ENCODE measurements at regions not wholly inside any gene's neighbourhood (a gene's known extent, or its start where the extent isn't known, plus 50 kb on each side); places are given as distances from the start of the nearest gene placed in this dataset.

DNA sequence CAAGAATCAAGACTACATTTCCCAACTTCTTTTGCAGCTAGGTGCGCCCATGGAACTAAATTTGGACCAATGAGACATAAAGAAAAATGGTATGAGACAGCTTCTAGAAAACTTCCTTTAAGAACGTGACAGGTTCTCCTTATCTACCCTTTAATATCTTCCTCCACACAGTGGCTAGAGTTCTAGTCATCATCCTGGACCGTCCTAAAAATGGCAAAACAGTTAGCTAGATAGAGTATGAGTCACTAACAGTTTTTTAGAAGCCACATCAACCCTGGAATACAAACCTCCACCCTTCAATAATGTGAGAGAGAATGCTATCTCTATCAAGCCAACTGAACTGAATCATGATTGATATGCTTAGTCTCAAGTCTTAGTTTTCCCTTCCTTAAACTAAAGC is 267.9 kb upstream of the SLC7A11 start:
- TF ChIP-seq, protein P1, sequence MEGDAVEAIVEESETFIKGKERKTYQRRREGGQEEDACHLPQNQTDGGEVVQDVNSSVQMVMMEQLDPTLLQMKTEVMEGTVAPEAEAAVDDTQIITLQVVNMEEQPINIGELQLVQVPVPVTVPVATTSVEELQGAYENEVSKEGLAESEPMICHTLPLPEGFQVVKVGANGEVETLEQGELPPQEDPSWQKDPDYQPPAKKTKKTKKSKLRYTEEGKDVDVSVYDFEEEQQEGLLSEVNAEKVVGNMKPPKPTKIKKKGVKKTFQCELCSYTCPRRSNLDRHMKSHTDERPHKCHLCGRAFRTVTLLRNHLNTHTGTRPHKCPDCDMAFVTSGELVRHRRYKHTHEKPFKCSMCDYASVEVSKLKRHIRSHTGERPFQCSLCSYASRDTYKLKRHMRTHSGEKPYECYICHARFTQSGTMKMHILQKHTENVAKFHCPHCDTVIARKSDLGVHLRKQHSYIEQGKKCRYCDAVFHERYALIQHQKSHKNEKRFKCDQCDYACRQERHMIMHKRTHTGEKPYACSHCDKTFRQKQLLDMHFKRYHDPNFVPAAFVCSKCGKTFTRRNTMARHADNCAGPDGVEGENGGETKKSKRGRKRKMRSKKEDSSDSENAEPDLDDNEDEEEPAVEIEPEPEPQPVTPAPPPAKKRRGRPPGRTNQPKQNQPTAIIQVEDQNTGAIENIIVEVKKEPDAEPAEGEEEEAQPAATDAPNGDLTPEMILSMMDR (IDR thresholded peaks at IDR 0.05; ENCODE audit: low read depth, low read length), result no peak
- H3K4me3 ChIP-seq (ENCODE audit: low read depth, low read length), result no peak overlapping the region
- H3K9me3 ChIP-seq, result no peaks in the 10 kb centered on the region
- no peak for DNase-seq
- no peaks in the 10 kb centered on the region for H3K36me3 ChIP-seq
- no peaks in the 10 kb centered on the region for H3K27me3 ChIP-seq
- peaks cover 7% of the 10 kb centered on the region; the same call in 1 of the 2 replicates for H3K4me1 ChIP-seq

DNA sequence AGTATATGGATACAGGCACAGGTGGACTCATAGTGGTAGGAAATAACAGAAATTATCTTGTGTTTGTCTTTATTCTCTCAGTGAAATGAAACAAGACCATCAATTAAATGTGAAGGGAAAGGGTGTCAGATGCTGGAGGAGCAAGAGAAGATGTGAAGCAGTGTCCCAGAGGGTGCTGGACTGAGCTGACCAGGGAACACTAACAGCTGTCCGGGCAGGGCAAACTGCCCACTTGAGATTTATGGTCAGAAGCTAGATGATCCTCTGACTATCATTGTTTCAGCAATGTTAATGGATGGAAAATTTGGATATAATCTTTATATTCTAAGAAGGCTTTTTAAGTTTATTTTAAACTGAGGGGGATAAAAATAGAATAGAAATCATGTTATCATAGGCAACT is 267.2 kb upstream of the SLC7A11 start:
- peaks cover 7% of the 10 kb centered on the region; the same call in 1 of the 2 replicates for H3K4me1 ChIP-seq
- TF ChIP-seq, protein P1 (IDR thresholded peaks at IDR 0.05; ENCODE audit: low read depth, low read length), result no peak
- no peaks in the 10 kb centered on the region for H3K27me3 ChIP-seq
- no peak overlapping the region for H3K4me3 ChIP-seq (ENCODE audit: low read depth, low read length)
- no peak for DNase-seq
- no peaks in the 10 kb centered on the region for H3K9me3 ChIP-seq
- no peaks in the 10 kb centered on the region for H3K36me3 ChIP-seq

DNA sequence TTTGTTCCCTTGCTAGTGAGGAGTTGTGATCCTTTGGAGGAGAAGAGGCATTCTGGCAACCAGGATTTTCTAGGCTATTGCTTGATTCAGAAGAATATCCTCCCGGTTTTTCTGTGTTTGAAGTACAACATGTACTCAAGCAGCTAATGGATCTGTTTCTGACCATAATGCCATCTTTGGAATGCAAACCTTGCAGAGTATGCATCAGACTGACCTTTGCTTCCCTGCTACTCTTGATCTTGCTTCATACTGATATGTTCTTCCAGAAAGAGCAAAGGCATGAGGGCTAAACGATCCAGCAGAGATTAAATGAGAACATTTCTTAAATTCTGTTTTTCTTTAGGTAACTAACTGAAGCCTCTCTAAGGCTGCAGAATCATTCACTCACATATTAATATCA is 265.4 kb upstream of the SLC7A11 start:
- Histone ChIP-seq H3K36me3 (no peaks in the 10 kb centered on the region), H3K4me3 (ENCODE audit: low read depth, low read length) (no peak overlapping the region), H3K9me3 (no peaks in the 10 kb centered on the region), H3K4me1 (no peaks in the 10 kb centered on the region), H3K27me3 (no peaks in the 10 kb centered on the region)
- DNase-seq, result no peak
- TF ChIP-seq, protein P1 (IDR thresholded peaks at IDR 0.05; ENCODE audit: low read depth, low read length), result no peak

DNA sequence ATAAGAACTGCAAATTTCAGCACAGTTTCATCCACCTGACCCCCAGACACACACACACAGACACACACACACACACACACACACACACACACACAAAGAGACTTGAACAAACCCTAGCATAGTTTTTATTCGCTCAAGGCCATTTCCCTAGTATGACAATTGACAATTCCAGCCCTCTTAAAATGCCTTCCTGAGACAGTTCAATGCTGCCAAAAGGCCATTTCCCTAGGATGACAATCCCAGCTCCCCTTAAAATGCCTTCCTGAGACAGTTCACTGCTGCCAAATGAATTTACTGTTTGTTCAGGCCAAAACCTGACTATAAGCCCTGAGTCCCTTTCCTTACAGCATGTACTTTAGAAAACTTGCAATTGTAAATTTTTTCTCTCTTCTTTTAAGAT is 259.5 kb upstream of the SLC7A11 start:
- Histone ChIP-seq H3K4me1 (no peaks in the 10 kb centered on the region), H3K4me3 (ENCODE audit: low read depth, low read length) (no peak overlapping the region), H3K9me3 (no peaks in the 10 kb centered on the region), H3K36me3 (no peaks in the 10 kb centered on the region), H3K27me3 (no peaks in the 10 kb centered on the region)
- no peak for DNase-seq
- TF ChIP-seq, protein P1 (IDR thresholded peaks at IDR 0.05; ENCODE audit: low read depth, low read length), result no peak

DNA sequence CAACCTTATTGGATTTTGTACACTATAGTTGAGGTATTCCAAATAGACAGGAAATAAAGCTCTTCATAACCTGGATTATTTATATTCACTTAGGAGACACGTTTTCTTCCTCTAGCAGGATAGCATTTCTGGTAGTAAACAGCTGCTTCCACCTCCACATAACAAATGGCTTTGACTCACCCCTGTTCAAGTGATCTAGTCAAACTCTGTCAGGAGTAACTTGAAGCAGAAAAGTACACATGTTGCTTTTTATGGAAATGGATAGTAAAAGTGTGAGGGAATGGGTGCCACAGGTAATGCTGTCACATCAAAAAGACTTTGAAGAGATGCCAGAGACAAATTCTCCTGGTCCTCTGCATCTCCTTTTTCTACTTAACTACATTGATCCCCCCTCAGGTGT is 258.7 kb upstream of the SLC7A11 start:
- TF ChIP-seq, protein P1 (IDR thresholded peaks at IDR 0.05; ENCODE audit: low read depth, low read length), result no peak
- no peak overlapping the region for H3K4me3 ChIP-seq (ENCODE audit: low read depth, low read length)
- H3K36me3 ChIP-seq, result no peaks in the 10 kb centered on the region
- no peaks in the 10 kb centered on the region for H3K9me3 ChIP-seq
- H3K27me3 ChIP-seq, result no peaks in the 10 kb centered on the region
- H3K4me1 ChIP-seq, result no peaks in the 10 kb centered on the region
- DNase-seq, result no peak

DNA sequence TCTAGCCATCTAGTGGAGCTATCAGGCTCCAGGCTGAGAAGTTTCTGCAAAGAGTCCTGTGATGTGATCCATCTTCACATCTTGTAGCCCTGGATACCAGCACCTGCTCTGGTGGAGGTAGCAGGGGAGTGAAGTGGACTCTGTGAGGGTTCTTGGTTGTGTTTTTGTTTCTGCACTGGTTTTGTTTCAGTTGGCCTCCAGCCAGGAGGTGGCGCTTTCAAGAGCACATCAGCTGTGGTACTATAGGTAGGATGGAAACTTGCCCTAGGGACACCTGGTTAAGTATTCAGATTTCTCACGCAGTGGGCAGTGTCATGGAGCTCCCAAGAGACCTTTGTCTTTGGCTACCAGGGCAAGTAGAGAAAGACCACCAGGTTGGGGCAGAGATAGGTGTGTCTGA is 257.5 kb upstream of the SLC7A11 start:
- H3K27me3 ChIP-seq, result no peaks in the 10 kb centered on the region
- TF ChIP-seq, protein P1 (IDR thresholded peaks at IDR 0.05; ENCODE audit: low read depth, low read length), result no peak
- no peaks in the 10 kb centered on the region for H3K9me3 ChIP-seq
- H3K36me3 ChIP-seq, result no peaks in the 10 kb centered on the region
- no peaks in the 10 kb centered on the region for H3K4me1 ChIP-seq
- DNase-seq, result no peak
- H3K4me3 ChIP-seq (ENCODE audit: low read depth, low read length), result no peak overlapping the region
